ENCODE measurements at regions not wholly inside any gene's neighbourhood (a gene's known extent, or its start where the extent isn't known, plus 50 kb on each side); places are given as distances from the start of the nearest gene placed in this dataset.

DNA sequence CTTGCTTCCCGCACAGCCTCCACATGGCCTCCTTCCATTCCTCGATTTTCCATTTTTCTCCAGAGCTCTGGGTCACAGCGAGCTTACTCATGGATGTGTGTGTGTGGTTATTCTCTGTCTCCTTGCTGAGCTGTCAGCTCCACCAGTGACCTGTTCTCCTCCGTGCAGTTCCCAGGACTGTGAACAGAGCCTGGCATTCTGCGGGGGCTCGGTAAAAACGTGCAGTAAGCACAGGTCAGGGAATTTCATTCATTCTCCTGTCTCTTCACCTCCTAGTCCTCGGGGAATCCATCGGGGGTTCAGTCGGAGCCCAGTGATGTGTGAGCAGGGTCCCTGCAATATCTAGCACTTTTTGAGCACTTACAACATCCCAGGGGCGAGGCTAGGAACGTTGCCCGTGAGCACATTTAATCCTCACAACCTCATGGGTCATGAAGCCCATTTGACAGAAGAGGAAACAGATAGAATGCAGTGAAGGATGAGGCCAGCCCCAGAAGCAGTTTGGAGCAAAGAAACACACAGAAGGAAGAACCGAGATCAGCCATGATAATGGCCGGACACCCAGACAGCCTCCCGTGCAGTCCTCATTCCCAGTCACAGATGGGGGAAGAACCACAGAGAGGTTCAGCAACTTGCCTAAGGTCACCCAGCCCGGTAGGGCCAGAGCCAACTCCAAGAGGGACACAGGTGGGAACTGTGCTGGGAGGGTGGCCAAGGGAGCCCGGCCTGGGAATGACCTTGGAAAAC is 183.2 kb upstream of the GSE1 start:
- DNase-seq, result no peak

DNA sequence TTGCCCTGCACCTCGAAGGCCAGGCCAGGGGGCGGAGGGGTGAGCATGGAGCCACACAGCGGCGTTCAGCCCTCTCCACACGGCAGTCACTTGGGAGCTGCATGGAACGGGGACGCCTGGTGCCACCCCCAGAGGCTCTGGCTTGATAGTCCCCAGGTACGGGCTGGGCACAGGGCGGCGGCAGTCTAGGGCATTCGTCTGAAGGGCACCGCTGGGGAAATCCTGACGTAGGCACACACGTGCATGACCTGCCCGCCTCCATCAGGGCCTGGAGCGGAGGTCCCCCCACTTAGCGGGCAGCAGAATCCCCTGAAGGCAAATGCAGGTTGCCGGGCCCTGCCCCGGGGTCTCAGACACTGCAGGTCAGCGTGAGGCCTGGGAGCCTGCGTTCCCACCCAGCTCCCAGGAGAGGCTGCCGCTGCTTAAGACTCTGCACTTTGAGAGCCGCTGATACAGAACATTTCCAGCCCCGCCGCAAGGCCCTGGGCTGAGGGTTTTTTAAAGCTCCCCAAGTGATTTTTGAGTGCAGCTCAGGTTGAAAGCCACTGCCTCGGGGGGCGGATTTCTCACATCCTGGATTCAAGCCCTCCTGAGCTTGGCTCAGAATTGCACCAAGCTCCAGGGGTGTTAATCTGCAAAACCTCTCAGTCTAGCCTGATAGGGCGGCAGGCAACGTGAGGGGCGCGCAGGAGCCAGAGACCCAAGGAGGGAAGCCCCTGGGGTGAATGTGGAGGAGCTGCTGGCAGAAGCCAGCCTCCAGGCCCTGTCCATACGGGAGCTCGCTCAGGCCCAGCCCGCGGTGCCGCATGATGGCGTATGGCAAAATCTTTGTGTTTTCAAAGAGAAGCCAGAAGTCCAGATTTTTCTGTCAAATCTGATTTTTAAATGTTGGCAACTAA is 182.3 kb upstream of the GSE1 start:
- DNase-seq, result no peak

DNA sequence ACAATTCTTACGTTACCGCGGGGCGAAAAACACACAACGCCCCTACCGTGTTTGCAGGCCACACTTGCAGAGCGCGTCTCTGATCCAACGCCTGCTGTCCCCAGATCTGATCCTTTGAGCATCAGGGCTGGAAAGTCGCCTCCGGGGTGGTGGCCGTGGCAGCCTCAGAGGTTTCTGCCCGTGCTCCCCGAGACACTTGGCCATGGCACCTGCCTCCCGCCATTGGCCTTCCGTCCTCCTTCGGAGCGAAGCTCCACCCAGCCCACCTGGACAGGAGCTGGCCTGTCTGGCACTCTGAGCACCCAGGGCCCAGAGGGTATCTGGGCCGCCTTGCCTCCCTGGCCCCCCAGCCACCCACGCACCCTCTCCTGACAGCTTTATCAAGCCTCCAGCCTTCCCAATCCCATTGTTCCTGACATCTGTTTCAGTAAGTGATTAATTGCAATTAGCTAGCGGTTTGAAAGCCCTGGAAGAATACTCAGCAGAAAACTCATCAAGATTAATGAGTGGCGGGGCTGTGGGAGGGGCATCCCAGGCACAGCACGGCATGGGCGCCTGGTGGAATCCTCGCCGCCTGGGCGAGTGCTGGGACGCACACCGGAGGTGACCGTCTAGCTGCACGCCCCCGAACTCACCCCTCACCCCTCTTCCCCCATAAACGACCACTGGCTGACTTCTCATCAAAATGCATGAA is 181.5 kb upstream of the GSE1 start:
- DNase-seq, result no peak

DNA sequence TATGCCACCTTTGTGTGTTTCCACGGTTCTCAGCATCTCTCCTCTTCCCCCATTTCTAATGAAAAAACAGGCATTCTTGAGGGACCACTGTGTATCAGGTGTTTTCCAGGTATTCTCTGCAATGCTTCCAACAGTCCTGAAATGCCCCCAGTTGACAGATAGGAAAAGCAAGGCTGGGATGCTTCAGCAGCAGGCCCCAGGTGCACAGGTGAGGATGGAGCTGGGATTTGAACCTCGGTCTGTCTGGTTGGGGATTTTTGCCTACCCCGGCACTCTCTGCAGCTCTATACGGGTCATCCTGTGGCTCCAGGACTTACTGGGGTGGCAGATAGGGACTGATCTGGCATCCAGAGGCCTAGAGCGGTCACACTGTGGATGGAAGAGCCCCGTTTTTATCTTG is 180.5 kb upstream of the GSE1 start:
- no peak for DNase-seq

DNA sequence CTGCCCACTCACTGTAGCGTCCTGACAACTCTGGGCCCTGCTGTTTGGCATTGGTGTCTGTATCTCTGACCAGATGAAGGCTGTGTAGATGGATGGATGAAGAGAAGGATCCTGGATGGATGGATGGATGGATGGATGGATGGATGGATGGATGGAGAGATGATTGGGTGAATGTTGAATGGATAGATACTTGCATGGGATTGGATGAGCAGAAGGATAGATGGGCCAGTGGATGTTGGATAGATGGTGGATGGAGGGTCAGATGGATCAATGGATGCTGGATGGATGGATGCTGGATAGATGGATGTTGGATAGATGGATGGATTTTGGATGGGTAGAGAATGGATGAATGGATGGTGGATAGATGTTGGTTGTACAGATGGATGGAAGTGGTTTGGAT is 179.6 kb upstream of the GSE1 start:
- DNase-seq, result no peak

DNA sequence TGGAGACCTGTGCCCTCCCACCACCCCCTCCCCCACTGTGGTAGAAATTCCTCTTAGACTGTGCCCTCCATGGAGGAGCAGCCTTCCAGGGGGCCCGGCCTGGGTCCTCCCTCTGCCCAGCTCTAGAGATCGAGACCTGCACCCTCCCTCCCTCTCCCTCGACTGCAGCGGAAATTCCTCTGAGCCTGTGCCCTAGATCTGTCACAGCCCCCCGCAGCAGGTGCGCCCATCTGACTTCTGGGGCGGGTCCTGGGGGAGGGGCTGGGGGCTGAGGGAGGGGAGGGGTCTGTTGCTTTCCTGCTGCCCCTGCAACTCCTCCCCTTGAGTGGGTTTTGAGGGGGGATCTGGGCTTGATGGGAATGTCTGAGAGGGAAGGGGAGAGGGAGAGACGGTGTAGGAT is 177.8 kb upstream of the GSE1 start:
- no peak for DNase-seq

DNA sequence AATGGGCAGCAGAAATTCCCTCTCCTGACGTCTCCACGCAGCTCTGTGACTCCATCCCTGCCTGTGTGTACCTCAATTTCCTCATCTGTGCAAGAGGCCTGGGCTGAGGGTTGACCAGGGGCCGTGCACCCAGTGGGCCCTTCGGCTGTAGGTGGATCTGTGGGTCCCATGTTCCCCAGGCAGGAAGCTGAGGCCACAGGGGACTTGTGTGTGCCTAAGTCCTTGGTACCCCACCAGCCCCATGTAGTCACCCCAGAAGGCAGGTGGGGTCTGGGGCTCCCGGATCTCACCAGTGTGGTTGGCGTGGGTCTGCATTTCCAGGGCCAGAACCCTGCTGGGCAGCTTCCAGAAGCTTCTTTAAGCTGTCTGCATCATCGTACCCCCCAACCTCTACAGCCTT is 177.4 kb upstream of the GSE1 start:
- DNase-seq, result no peak

DNA sequence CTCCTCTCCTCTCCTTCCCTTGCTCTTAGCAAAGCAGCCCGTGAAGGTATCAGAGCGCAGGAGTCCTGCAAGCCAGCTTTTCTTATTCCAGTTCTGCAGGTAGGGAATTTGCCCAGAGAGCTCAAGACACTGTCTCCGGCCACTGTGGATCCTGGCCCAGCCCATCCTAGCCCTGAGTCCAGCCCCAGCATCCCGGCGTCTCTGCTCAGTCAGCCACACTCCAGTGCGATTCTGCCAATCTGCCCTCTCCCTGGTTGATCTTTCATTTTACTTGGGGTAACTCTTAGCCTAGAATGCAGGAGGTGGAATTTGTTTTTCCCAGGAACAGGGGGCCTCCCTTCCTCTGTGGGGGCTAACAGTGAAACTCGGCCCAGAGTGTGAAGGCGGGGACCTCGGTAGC is 176.9 kb upstream of the GSE1 start:
- no peak for DNase-seq

DNA sequence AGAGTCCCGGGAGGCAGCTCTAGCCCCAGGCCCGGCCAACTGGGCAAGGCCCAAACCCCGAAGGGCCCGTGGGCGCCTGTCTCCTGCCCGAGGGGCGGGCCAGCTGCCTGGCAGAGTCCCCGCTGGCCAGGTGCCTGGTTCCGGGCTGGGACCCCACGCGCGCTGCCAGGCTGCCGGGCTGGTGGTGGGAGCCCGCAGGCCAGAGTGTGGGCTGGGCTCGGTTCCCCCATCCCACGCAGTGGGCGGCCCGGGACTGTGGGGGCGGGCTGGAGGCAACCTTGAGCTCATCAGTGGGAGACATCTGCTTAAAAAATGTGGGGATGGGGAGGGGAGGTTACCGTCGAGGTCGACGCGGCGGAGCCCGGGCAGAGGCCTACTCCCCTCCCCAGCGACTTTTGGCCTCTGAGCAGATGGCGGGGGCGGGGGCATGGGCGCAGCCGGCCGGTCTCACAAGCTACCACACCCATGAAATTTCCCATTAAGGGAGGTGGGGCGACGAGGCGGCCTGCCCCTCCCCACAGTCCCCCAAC is 176.4 kb upstream of the GSE1 start:
- peak; percentile 52 for DNase-seq

DNA sequence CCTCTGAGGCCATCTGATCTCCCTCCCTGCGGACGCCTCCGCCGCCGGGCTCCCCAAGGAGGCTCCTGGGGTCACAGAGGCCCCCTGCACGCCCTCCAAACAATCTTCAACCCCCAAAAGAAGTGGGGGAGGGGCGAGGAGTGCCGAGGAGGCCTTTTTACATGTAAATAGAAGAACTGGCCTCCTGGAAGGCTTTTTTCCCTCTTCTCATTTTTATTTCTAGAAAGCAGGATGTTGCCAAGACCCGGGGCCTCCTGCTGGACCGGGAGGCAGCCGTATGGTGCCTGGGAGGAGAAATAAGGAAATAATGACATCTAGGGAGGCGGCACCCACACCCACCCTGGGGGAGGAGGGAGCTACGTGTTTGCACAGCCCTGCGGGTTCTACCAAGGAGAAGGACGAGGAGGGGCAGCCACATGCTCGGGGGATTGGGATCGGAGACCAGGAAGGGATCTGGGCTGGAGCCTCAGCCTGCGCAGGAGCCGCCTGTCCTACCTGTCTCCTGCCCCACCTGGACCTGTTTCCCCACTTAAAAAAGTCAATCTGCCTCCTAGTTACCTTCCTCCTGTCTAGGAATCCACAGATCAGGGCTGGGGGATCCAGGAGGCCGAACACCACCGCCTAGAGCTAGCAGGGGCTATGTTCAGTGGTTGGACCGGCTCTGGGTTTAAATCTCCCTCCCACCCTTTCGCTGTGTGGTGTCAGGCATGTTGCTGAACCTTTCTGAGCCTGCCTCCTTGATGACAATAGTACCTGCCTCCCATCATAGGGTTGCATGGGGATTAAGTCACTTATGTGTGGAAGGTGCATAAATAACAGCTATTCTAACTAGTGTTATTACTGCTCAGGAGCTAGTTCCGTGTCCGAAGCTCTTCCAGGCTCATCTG is 175.7 kb upstream of the GSE1 start:
- DNase-seq, result peak; percentile 58

DNA sequence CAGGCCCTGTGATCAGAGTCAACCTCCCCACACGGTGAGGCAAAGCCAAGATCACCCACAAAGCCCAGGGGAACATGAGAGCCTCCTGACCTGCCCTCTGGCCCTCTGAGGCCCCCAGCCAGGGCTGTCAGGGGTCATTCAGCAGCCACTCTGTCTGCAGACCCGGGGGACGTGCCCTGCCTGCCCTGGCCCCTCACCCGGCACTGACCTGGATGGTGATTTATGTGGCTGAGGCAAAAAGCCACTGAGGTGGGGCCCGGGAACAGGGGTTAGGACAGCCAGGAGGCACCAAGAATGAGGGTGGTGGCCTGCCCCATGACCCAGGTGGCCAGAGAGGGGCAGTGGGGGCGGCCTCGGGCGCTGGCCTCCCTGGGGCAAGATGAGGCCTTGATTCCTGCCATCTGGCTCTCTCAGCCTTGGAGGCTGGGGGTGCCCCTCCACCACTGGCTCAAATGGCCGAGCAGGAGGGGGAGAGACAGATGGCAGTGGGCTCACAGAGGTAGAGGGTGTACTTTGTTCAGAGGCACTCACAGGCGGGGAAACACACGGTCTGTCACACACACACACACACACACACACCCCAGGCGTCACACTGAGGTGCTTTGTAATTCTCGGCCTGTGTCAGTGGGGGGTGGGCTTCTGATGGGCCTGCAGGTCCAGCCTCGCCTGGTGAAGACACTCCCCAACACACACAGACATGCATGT is 174.0 kb upstream of the GSE1 start:
- no peak for DNase-seq

DNA sequence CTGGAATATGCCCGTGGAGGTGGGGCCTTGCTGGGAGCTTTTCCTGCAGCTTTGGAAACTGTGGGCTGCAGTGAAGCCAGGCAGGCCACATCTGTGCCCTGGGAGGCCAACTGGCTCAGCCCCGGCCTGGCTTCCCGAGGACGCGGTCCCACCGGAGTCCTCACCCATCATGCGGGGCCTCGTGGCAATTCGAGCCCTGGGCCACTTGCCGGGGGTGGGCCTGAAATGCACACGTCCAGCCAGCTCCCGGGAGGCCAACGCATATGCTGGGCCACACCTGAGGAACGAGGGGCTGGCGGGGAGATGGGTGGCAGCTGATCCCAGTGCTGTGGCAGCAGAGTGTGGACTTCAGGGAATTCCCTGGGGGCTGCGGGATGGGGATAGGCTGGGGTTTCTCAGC is 172.4 kb upstream of the GSE1 start:
- DNase-seq, result no peak

DNA sequence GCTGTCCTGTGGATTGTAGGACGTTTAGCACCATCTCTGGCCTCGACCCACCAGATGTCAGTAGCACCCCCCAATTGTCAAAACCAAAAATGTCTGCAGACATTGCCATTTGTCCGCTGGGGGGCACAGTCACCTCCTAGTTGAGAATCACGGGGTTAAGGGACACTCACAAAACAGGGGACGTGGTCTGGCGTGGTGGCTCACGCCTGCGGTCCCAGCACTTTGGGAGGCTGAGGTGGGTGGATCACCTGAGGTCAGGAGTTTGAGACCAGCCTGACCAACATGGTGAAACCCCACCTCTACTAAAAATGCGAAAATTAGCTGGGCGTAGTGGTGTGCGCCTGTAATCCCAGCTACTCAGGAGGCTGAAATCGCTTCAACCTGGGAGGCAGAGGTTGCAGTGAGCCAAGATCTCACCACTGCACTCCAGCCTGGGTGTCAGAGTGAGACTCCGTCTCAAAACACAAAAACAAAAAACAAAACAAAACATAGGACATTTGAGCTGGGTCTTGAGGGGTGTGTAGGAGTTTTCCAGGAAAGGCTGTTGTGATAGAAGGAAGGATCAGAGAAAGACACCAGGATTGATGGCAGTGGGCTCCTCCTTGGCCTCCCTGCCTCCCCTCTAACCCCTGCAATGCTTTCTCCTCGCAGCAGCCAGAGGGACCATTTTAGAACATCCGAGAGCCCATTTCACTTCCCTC is 171.8 kb upstream of the GSE1 start:
- DNase-seq, result no peak

DNA sequence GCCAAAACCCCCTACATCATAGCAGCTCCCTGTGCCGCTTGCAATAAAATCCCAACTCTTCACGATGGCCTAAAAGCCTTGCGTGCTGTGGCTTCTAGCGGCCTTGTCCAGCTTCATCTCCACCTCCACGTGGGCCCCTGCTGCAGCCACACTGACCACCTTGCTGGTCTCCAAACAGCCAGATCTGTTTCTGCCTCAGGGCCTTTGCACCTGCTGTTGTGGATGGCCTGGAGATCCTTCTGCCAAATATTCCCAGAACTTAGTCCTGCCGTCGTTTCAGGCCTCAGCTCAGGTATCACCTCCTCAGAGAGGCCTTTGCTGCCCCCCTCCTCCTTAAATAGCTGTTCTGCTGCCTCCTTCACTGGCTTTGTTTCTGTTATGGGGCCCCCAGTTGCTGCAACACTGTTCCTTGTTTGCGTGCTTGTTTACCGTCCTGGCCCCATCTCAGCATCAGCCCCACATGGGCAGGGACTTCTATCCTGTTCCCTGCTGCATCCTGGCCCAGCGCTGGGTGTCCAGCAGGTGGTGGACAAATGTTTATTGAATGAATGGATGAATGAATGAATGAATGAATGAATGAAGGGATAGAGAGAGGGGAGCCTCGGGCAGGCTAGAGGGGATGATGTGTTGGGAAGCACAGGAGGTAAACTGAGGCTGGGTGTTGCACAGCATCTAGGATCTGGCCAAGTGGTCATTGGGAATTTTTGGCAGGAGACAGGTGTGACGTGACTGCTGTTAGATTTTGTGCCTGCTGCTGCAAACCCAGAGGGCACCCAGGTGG is 171.0 kb upstream of the GSE1 start:
- no peak for DNase-seq

DNA sequence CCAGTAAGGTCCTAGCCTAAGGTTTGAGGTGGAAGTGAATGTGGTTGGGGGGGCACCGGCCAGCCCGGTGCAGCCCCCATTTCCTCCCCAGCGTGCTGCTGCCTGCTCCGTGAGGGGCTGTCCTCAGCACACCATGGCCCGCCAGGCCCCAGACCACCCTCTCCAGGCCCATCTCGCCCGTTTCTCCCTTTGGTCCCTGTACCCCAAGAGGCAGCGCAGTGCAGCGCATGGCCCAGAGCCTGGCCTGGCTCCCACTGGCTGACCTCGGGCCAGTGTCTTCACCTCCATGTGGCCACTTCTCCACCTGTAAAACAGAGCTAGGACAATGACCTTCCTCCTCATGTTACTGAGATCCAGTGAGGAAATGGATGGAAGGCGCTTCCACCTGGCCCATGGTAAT is 170.0 kb upstream of the GSE1 start:
- DNase-seq, result no peak

DNA sequence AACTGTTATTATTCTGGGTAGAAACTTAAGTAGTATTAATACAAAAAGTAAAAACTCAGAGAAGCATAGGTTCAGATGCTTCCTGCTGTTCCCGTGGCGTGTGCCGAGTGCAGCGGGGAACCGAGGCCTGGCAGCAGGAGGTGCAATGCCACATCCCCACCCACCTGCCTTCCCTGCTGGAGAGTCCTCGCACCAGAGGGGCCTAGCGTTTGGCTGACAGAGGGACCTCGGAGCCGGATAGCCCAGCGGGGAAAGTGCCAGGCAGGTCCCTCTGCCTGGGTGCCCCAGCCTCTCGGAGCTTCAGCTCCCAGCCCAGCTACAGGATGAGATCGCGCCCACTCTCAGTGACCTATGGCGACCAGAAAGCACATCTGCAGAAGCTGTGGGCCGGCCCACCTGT is 169.6 kb upstream of the GSE1 start:
- no peak for DNase-seq

DNA sequence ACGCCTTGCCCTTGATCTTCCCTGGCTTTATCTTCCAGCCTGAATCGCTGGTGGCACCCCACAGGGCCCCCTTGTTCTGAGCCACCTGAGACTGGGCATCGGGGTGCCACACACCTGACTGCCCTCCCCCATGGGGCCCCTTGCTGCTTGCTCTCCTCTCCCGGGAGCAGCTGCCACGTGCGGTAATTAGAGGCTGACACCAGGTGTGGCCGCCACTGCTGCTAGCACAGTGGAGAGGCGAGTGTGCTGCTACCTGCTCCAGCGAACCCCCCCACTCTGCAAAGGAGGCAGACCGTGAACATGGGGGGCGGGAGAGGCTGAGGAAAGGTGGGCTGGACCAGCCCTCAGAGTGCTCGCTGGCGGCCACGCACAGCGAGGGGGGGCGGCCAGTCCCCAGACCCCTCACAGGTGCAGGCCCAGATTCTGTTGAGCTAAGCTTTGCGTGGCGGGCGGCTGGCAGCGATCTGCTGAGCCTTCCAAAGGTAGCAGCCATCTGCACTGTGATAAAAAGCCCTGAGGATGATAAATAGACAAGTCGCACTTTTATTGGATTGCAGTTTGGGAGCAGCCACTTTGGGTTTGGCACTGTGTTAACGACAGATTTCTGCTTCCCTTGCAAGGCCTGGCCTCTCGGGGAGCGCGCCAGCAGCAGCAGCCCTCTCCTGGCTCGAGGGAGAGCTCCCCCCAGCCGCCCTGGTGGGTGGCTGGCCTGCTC is 167.9 kb upstream of the GSE1 start:
- DNase-seq, result no peak

DNA sequence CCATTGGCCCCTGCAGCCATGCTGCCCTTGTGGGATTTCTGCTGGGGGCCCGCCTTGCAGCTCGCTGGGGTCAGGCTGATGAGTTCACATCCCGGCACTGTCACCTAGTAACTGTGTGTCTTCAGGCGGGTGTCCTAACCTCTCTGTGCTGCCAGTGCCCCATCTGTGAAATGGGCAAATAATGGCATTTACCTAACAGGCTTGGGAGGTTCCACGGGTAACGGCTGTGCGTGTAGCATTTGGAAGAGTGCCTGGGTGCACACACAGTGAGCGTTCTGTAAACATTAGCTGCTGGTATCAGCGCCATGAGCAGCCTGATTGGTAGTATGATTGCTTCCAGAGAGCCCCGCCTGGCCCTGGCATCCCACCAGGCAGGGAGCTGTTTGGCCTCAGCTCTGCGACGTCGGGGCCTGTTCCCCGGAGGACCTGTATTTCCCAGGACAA is 167.3 kb upstream of the GSE1 start:
- DNase-seq, result no peak

Data from hindlimb muscle (tissue), 1 donor.